SK-N-SH (cell line): ENCODE measurements at regions not wholly inside any gene's neighbourhood (a gene's known extent, or its start where the extent isn't known, plus 50 kb on each side); places are given as distances from the start of the nearest gene placed in this dataset.

Source experiments
- TF ChIP-seq, protein P1 (sequence below): fragments of 200-600 bp; sonication (generic); IDR thresholded peaks from 2 replicates; pipeline ENCODE4 v1.6.1; 2017; ENCODE audit warnings: antibody characterized with exemption, mild to moderate bottlenecking, moderate library complexity
- TF ChIP-seq, protein P2 (sequence below): IDR thresholded peaks from 2 replicates; pipeline ENCODE4 v1.4.0; 2012; ENCODE audit warnings: low read depth

DNA sequence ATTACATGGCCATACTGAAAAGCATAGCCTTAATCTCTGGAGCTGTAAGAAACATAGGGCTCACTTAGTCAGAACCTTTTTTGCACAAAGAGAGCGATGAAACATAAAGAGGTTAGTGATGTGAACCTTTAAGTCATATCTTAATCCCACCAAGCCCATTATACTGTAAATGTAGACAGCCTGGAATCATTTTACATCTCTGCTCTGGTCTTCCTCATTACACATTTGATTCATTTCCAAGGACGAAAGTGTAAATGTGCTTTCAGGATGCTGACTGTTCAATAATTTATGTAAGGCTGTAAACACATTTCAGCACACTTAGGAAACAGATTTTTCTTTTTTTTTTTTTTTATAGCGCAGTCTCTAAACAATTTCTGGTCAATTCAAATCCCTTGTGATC, 131.3 kb upstream of the B3GAT2 start:
- TF ChIP-seq, protein P1, sequence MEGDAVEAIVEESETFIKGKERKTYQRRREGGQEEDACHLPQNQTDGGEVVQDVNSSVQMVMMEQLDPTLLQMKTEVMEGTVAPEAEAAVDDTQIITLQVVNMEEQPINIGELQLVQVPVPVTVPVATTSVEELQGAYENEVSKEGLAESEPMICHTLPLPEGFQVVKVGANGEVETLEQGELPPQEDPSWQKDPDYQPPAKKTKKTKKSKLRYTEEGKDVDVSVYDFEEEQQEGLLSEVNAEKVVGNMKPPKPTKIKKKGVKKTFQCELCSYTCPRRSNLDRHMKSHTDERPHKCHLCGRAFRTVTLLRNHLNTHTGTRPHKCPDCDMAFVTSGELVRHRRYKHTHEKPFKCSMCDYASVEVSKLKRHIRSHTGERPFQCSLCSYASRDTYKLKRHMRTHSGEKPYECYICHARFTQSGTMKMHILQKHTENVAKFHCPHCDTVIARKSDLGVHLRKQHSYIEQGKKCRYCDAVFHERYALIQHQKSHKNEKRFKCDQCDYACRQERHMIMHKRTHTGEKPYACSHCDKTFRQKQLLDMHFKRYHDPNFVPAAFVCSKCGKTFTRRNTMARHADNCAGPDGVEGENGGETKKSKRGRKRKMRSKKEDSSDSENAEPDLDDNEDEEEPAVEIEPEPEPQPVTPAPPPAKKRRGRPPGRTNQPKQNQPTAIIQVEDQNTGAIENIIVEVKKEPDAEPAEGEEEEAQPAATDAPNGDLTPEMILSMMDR, result no peak
- TF ChIP-seq, protein P2, sequence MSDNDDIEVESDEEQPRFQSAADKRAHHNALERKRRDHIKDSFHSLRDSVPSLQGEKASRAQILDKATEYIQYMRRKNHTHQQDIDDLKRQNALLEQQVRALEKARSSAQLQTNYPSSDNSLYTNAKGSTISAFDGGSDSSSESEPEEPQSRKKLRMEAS, result no peak
